ENCODE measurements at regions not wholly inside any gene's neighbourhood (a gene's known extent, or its start where the extent isn't known, plus 50 kb on each side); places are given as distances from the start of the nearest gene placed in this dataset.
"Not testable (repeated sequence)": the region's sequence is repeated elsewhere in the genome, so short reads cannot be mapped to it uniquely, and the experiment has no call there.

GRCh38 chr12:73221398-73221797 lies 949.2 kb downstream of the TRHDE start:
- no peak for DNase-seq

GRCh38 chr12:73221836-73222235 lies 949.7 kb downstream of the TRHDE start:
- DNase-seq, result no peak

GRCh38 chr12:73225371-73225937 lies 953.3 kb downstream of the TRHDE start:
- no peak for DNase-seq

- DNase-seq, result no peak
Measured at GRCh38 chr12:73225941-73226340, 953.8 kb downstream of the TRHDE start.

- no peak for DNase-seq
Measured at GRCh38 chr12:73226593-73226992, 954.4 kb downstream of the TRHDE start.

GRCh38 chr12:73228828-73229227 lies 956.7 kb downstream of the TRHDE start:
- not testable (repeated sequence) for DNase-seq

- DNase-seq, result no peak
Measured at GRCh38 chr12:73235387-73235786, 963.2 kb downstream of the TRHDE start.

GRCh38 chr12:73240110-73240509 lies 967.9 kb downstream of the TRHDE start:
- no peak for DNase-seq

GRCh38 chr12:73262788-73263381 lies 990.7 kb downstream of the TRHDE start:
- DNase-seq, result no peak

- no peak for DNase-seq
Measured at GRCh38 chr12:73266206-73266605, 994.0 kb downstream of the TRHDE start.

GRCh38 chr12:73274976-73275375 lies 1002.8 kb downstream of the TRHDE start:
- no peak for DNase-seq

GRCh38 chr12:73277971-73278370 lies 1005.8 kb downstream of the TRHDE start:
- no peak for DNase-seq

GRCh38 chr12:73301530-73301929 lies 1029.4 kb downstream of the TRHDE start:
- no peak for DNase-seq

GRCh38 chr12:73307260-73307659 lies 1035.1 kb downstream of the TRHDE start:
- no peak for DNase-seq

- DNase-seq, result no peak
Measured at GRCh38 chr12:73308079-73308478, 1035.9 kb downstream of the TRHDE start.

- no peak for DNase-seq
Measured at GRCh38 chr12:73308747-73309146, 1036.6 kb downstream of the TRHDE start.

GRCh38 chr12:73321319-73321718 lies 1049.1 kb downstream of the TRHDE start:
- no peak for DNase-seq

- no peak for DNase-seq
Measured at GRCh38 chr12:73321776-73322175, 1049.6 kb downstream of the TRHDE start.

GRCh38 chr12:73330584-73331351 lies 1058.6 kb downstream of the TRHDE start:
- DNase-seq, result no peak

GRCh38 chr12:73341559-73342247 lies 1069.5 kb downstream of the TRHDE start:
- DNase-seq, result no peak

- DNase-seq, result no peak
Measured at GRCh38 chr12:73342733-73343132, 1070.6 kb downstream of the TRHDE start.

- no peak for DNase-seq
Measured at GRCh38 chr12:73352826-73353225, 1080.7 kb downstream of the TRHDE start.

- no peak for DNase-seq
Measured at GRCh38 chr12:73361156-73361863, 1089.1 kb downstream of the TRHDE start.

Data from NCI-H2029 treated with DMSO at 0.1 percent for 48 hours (cell line).